K562 (cell line): ENCODE measurements at regions not wholly inside any gene's neighbourhood (a gene's known extent, or its start where the extent isn't known, plus 50 kb on each side); places are given as distances from the start of the nearest gene placed in this dataset.

ENCODE experiments used
- AFF1 ChIP-seq, 2 experiments: fragments of 450-650 bp; IDR thresholded peaks; 2 replicates each; pipeline ENCODE4 v1.6.1; 2018; ENCODE audit warnings: mild to moderate bottlenecking in 2 of 2, low read depth in 1 of 2; ENCODE audit not compliant: partially characterized antibody in 2 of 2
- BCL6 ChIP-seq: fragments of 250-450 bp; sonication (Bioruptor Pico); IDR thresholded peaks from 2 replicates; pipeline ENCODE4 v1.4.0; 2020
- CXXC5 ChIP-seq: fragments of 250-450 bp; sonication (Bioruptor Pico); IDR thresholded peaks from 2 replicates; pipeline ENCODE4 v1.8.0; 2022; ENCODE audit warnings: inconsistent platforms, mild to moderate bottlenecking, moderate library complexity
- DDX20 ChIP-seq: fragments of 450-650 bp; IDR thresholded peaks from 2 replicates; pipeline ENCODE4 v1.6.1; 2016; ENCODE audit warnings: missing genetic modification characterization, low read depth, mild to moderate bottlenecking, missing compliant biosample characterization, moderate library complexity
- EP300 ChIP-seq: IDR thresholded peaks from 2 replicates; pipeline ENCODE4 v1.6.1; 2012; ENCODE audit warnings: low read length, improper control_type of control experiment
- GABPA ChIP-seq: fragments of 200-800 bp; sonication (Bioruptor generic); conservative IDR thresholded peaks from 2 replicates; pipeline ENCODE4 v1.6.1; 2016; ENCODE audit warnings: low read depth, missing genetic modification characterization, missing compliant biosample characterization
- HNRNPL ChIP-seq: fragments of 200-400 bp; formaldehyde crosslinking; IDR thresholded peaks from 2 replicates; pipeline ENCODE4 v1.6.1; 2017; ENCODE audit warnings: low read depth, mild to moderate bottlenecking, low read length
- ILF3 ChIP-seq: fragments of 450-650 bp; IDR thresholded peaks from 2 replicates; pipeline ENCODE4 v1.6.1; 2018; ENCODE audit warnings: antibody characterized with exemption, mild to moderate bottlenecking, moderate library complexity, borderline replicate concordance
- L3MBTL2 ChIP-seq: fragments of 450-650 bp; IDR thresholded peaks from 2 replicates; pipeline ENCODE4 v1.6.1; 2016; ENCODE audit warnings: mild to moderate bottlenecking, moderate library complexity
- MAZ ChIP-seq, 2 experiments: fragments of 450-650 bp in 1 of 2; sonication (generic) in 1 of 2; formaldehyde crosslinking; IDR thresholded peaks in 1 of 2; conservative IDR thresholded peaks in 1 of 2; 2 replicates each; pipeline versions ENCODE4 v1.4.0 to v1.5.0; 2020; ENCODE audit warnings: mild to moderate bottlenecking in 1 of 2, missing genetic modification reagents in 1 of 2
- NR4A1 ChIP-seq, 2 experiments: fragments of 250-450 bp in 1 of 2; fragments of 450-650 bp in 1 of 2; sonication (Bioruptor Pico) in 1 of 2; IDR thresholded peaks; 2 replicates each; pipeline versions ENCODE4 v1.4.0 to v1.6.1; 2016 to 2020; ENCODE audit warnings: mild to moderate bottlenecking in 2 of 2, missing compliant biosample characterization in 1 of 2, missing genetic modification characterization in 1 of 2, moderate library complexity in 1 of 2
- RNF2 ChIP-seq: sonication (generic); IDR thresholded peaks from 2 replicates; pipeline ENCODE4 v1.6.1; 2016
- SIX5 ChIP-seq, 2 experiments: IDR thresholded peaks; 2 replicates each; pipeline ENCODE4 v1.6.1; 2011; ENCODE audit warnings: low read length in 2 of 2, borderline replicate concordance in 1 of 2, low read depth in 1 of 2, mild to moderate bottlenecking in 1 of 2, moderate library complexity in 1 of 2; ENCODE audit not compliant: insufficient read depth in 1 of 2
- ZKSCAN1 ChIP-seq: fragments of 150-350 bp; IDR thresholded peaks from 2 replicates; pipeline ENCODE4 v1.6.1; 2016; ENCODE audit warnings: low read depth, low read length
- ZKSCAN3 ChIP-seq: fragments of 250-450 bp; sonication (Bioruptor Pico); IDR thresholded peaks from 2 replicates; pipeline ENCODE4 v1.4.0; 2020
- ZNF384 ChIP-seq: IDR thresholded peaks from 2 replicates; pipeline ENCODE4 v1.6.1; 2012; ENCODE audit warnings: low read depth, low read length, improper control_type of control experiment
- ZNF696 ChIP-seq: fragments of 250-450 bp; sonication (Bioruptor Pico); conservative IDR thresholded peaks from 2 replicates; pipeline ENCODE4 v1.4.0; 2020; ENCODE audit warnings: mild to moderate bottlenecking, moderate library complexity
- ZNF717 ChIP-seq: fragments of 250-450 bp; sonication (Bioruptor Pico); IDR thresholded peaks from 2 replicates; pipeline ENCODE4 v1.5.0; 2021
- TF ChIP-seq, protein P1 (sequence below): fragments of 250-450 bp; sonication (Bioruptor Pico); IDR thresholded peaks from 2 replicates; pipeline ENCODE4 v1.4.0; 2020
- TF ChIP-seq, protein P2 (sequence below): fragments of 450-650 bp; IDR thresholded peaks from 2 replicates; pipeline ENCODE4 v1.6.1; 2017; ENCODE audit warnings: antibody characterized with exemption

DNA sequence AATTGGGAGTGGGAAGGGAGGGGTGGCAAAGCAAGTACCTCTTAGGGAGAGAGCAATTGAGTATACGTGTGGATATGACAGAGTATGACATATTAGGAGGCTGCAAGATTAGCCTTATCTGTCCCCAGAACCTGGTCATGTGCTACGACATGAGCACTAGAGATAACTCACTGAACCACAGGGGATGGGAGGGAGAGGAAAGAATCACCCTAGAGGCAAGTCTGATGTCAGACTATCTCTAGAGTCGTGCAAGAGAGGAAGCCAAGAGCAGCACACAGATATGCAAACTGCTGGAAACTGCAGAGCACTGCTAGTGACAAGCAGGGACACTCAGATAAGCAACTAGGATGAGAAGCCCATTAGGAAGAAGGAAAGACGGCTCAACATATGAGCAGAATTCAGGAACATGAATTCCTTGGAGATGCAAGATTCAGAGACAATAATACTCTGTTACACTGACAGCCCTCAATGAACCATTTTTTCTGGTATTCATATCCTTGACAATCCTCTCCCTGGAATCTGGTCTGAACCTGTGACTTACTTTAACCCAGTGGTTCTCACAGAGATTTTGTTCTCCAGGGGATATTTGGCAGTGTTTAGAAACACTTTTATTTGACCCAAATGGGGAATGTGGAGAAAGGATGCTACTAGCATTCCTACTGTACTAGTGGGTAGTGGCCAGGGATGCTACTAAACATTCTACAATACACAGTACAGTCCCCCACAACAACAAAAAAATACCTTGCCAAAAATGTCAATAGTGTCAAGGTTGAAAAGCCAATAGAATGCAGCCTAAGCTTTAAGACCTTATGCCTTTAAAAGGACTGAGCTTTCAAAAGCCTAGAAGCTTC lies 84.0 kb upstream of the BMP2K start (continued):
- no peak for TF ChIP-seq HNRNPL
- 0 out of 2 replicates have a peak, but pooled peaks have one; percentile 31 for TF ChIP-seq ILF3
- TF ChIP-seq, protein P1, sequence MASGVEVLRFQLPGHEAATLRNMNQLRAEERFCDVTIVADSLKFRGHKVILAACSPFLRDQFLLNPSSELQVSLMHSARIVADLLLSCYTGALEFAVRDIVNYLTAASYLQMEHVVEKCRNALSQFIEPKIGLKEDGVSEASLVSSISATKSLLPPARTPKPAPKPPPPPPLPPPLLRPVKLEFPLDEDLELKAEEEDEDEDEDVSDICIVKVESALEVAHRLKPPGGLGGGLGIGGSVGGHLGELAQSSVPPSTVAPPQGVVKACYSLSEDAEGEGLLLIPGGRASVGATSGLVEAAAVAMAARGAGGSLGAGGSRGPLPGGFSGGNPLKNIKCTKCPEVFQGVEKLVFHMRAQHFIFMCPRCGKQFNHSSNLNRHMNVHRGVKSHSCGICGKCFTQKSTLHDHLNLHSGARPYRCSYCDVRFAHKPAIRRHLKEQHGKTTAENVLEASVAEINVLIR (CRISPR knock-in tag) = peak; percentile 82
- peak; percentile 100 for TF ChIP-seq EP300
- TF ChIP-seq GABPA (tag) = peak; percentile 57; the same call in 1 of the 2 replicates
- TF ChIP-seq RNF2 = peak; percentile 100
- TF ChIP-seq ZNF384 = peak; percentile 30; the same call in 1 of the 2 replicates
- TF ChIP-seq, protein P2, sequence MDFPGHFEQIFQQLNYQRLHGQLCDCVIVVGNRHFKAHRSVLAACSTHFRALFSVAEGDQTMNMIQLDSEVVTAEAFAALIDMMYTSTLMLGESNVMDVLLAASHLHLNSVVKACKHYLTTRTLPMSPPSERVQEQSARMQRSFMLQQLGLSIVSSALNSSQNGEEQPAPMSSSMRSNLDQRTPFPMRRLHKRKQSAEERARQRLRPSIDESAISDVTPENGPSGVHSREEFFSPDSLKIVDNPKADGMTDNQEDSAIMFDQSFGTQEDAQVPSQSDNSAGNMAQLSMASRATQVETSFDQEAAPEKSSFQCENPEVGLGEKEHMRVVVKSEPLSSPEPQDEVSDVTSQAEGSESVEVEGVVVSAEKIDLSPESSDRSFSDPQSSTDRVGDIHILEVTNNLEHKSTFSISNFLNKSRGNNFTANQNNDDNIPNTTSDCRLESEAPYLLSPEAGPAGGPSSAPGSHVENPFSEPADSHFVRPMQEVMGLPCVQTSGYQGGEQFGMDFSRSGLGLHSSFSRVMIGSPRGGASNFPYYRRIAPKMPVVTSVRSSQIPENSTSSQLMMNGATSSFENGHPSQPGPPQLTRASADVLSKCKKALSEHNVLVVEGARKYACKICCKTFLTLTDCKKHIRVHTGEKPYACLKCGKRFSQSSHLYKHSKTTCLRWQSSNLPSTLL = no peak
- TF ChIP-seq ZKSCAN3 = no peak
- TF ChIP-seq DDX20 = peak; percentile 78
- TF ChIP-seq SIX5 (IDR thresholded peaks at IDR 0.05; ENCODE audit: borderline replicate concordance in 1 of 2, insufficient read depth in 1 of 2, low read depth in 1 of 2, low read length in 2 of 2) = no peak
- TF ChIP-seq NR4A1 (CRISPR knock-in tag; IDR thresholded peaks at IDR 0.05) = 0 out of 2 replicates have a peak, but pooled peaks have one; percentile 83
- peak; percentile 95 for TF ChIP-seq NR4A1 (tag; IDR thresholded peaks at IDR 0.05)
- no peak for TF ChIP-seq ZNF696 (CRISPR knock-in tag)
- TF ChIP-seq AFF1 (IDR thresholded peaks at IDR 0.05; ENCODE audit: low read depth in 1 of 2, partially characterized antibody in 2 of 2) = peak; percentile 81 to 98
- TF ChIP-seq MAZ (CRISPR knock-in tag; conservative IDR thresholded peaks at IDR 0.05 in 1 of 2, IDR thresholded peaks at IDR 0.05 in 1 of 2) = peak; percentile 96
- TF ChIP-seq L3MBTL2 = peak; percentile 57
- TF ChIP-seq ZNF717 (CRISPR knock-in tag) = no peak
- TF ChIP-seq CXXC5 (CRISPR knock-in tag) = peak; percentile 98
- TF ChIP-seq ZKSCAN1 = peak; percentile 85
- peak; percentile 86 for TF ChIP-seq BCL6
